Iris pigment epithelial cell (primary cell): ENCODE measurements at regions not wholly inside any gene's neighbourhood (a gene's known extent, or its start where the extent isn't known, plus 50 kb on each side); places are given as distances from the start of the nearest gene placed in this dataset.
"Not testable (repeated sequence)": the region's sequence is repeated elsewhere in the genome, so short reads cannot be mapped to it uniquely, and the experiment has no call there.

Experiments
- DNase-seq: peaks from one replicate; pipeline ENCODE4 v3.0.0-alpha.2; 2011; ENCODE audit warnings: low read depth

- not testable (repeated sequence) for DNase-seq
Measured at GRCh38 chr20:30586178-30586577, 671.3 kb upstream of the DEFB115 start.

GRCh38 chr20:30593572-30593971 is 663.9 kb upstream of the DEFB115 start:
- no peak for DNase-seq

- DNase-seq = no peak
Measured at GRCh38 chr20:30594112-30594511, 663.4 kb upstream of the DEFB115 start.

DNA sequence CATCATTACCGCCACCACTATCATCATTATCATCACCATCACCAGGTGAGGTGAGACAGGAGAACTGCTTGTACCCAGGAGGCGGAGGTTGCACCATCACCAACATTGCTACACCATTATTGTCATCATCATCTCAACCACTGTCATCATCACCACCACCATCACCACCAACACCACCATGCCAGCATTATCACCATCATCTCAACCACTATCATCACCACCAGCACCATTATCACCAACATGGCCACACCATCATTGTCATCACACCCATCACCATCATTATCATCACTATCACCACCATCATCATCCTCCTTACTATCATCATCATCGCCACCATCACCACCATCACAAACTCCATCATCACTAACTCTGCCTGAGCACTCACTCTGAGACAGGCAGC is 661.8 kb upstream of the DEFB115 start:
- no peak for DNase-seq

- not testable (repeated sequence) for DNase-seq
Measured at GRCh38 chr20:30597429-30597828, 660.0 kb upstream of the DEFB115 start.

- DNase-seq = no peak
Measured at GRCh38 chr20:30598460-30599230, 658.8 kb upstream of the DEFB115 start.

DNA sequence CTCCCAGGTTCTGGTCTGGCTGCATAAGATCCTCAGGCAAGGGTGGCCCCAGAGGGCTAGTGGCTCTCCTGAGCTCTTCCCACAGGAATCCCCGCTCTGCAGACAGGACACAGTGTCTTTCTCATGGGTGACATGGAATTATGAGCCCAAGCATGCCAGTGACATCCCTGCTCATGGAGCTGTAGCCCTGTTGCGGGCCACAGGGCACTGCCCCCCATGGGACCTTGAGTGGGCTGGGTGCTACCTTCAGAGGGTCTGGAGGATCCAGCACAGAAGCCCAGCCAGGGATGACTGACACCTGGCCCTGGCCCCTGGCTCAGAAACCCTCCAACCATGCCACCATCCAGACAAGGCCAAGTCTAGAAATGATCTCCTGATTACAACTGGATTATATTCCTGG is 657.5 kb upstream of the DEFB115 start:
- DNase-seq = no peak

DNA sequence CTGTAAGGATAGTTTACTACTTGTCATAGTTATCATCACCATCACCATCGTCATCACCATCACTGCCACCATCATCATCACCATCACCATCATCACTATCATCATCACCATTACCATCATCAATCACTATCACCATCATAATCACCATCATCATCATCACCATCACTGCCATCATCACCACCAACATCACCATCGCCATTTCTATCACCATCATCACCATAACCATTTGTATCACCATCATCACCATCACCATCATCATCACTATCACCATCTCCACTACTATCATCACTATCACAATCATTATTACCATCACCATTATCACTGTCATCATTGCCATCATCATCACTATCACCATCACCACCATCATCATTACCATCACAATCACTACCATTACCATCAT is 655.5 kb upstream of the DEFB115 start:
- no peak for DNase-seq

DNA sequence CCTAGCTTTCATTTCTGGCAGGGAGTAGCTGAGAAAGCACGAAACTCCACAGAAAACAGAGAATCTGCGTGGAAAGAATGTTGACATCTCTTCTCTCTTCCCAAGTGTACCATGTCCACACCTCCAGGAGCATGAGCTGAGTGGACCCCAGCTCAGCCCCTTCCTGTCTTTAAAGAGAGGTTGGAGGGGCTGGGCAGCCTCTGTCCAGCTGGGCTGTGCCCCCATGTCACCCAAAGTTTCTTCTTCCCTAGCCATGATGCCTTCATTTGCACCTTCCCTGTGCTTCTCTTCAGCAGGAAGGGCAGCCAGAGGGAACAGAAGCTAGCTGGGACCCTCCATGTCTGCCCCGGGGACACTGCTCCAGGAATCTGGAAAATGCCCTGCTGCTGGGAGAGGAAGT is 655.0 kb upstream of the DEFB115 start:
- no peak for DNase-seq

- DNase-seq = no peak
Measured at GRCh38 chr20:30606990-30607389, 650.5 kb upstream of the DEFB115 start.

DNA sequence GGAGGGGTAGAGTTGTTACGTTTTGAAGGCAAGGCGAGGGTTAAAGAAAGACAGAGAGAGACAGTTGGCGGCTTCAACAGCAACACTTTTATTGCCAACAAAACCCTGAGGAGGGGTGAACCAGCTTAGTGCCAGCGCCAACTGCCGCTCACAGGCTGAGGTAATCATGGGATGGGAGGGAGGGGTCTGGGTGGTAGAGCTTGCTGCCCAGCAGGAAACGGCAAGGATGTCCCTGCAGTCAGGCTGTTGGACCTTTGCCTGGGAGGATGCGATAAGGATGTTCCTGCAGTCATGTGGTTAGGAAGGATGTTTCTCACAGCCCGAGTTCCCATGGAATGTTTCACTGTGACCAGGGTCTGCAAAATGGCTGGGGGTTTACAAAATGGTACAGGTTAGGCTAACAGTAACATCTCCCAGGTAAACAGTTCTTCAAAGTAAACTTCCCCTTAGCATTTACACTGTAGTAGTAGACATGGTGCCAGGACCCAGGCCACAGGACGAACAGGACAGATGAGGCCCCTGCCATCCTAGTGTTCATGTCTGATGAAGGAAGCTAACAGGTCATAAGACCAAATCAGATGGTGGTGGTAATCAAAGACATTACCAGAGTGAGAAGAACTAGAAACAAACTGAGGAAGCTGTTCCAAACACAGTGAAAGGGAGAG is 647.3 kb upstream of the DEFB115 start:
- no peak for DNase-seq

DNA sequence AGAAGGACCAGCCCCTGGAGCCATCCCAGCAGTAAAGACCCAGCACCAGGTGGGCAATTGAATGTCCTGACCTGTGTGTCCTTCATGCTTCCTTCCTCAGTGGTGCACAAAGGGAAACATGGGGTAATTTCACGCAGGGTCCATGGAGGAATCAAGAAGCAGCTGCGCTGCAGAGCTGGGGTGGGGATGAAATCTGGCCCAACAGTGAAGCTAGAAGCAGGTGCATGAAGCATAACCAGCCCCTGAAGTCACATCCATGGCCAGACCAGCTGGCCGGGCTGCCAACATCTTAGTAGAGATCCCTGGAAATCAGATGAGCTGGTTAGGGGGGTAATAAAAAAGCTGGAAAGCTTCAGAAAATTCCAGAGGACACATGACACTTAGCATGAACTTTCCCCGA is 646.7 kb upstream of the DEFB115 start:
- no peak for DNase-seq

DNA sequence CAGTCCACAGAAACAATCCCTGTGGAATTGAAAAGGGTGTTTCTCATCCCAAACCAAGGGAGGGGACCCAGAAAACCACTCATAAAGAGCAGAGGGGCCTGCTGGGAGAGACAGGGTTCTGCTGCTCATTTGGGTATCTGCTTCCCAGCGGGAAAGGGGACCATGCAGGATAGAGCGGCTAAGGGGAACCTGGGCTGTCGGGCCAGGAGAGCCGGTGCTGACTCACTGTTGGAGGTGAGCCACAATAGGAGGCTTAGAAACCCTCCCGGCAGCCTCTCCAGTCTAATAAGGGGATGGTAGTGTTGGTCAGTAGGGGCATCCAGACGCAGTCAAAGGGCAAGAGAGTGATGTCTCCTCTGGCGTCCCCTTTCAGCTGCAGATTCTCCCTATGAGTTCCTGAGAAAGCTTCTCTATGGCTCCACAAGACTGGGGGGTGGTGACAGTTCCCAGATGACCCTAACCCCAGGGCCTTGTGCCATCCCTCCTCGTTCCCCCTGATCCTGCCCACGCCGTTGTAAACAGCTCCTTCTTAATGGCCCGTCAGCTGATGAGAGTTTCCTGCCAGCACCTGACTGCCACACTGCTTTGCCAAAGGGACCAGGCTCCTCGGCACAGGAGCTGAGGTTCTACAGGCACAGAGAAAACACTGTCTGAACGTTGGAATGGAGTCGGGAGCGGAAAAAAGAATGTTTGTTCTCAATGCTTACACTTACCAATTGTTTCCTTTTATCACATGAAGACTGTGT is 646.1 kb upstream of the DEFB115 start:
- no peak for DNase-seq

DNA sequence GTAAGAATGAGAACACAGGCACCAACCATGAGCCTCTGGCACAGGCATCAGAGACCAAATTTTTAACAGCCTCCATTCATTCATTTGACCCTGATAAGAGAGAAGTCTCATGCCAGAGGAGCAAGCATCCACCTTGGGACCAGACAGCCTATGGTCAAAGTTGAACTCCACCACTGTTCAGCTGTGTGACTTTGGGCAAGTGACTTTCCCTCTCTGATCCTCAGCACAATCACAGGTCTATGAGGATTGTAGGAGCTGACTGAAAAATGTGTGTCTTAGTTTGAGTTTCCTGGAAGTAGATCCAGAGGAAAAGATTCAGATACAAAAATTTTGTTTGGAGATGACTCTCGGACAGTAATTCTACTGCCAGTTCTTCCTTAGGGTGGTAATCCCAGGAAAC is 645.1 kb upstream of the DEFB115 start:
- DNase-seq = no peak

DNA sequence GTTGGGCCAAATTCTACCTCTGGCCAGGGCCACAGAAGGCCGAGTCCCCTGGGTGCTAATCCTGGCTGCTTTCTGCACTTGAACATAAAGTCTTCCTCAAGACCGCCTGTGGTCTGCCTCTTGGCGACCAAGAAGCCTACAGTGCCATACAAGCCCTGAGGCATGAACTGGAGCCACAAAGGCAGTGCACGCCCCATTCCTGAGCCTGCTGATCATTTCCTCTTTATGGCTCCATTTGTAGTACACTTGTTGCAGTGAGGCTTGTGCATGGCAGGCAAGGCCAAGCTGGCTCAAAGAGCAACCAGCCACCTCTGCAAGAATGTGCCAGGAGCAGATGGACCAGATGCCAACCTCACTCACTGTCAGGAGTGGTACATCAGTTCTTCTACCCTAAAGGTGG is 636.1 kb upstream of the DEFB115 start:
- DNase-seq = not testable (repeated sequence)

DNA sequence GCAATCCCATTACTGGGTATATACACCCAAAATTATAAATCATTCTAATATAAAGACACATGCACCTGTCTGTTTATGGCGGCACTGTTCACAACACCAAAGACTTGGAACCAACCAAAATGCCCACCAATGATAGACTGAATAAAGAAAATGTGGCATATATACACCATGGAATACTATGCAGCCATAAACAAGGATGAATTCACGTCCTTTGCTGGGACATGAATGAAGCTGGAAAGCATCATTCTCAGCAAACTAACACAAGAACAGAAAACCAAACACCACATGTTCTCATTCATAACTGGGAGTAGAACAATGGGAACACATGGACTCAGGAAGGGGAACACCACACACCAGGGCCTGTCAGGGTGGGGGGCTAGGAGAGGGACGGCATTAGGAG is 633.2 kb upstream of the DEFB115 start:
- DNase-seq = not testable (repeated sequence)

DNA sequence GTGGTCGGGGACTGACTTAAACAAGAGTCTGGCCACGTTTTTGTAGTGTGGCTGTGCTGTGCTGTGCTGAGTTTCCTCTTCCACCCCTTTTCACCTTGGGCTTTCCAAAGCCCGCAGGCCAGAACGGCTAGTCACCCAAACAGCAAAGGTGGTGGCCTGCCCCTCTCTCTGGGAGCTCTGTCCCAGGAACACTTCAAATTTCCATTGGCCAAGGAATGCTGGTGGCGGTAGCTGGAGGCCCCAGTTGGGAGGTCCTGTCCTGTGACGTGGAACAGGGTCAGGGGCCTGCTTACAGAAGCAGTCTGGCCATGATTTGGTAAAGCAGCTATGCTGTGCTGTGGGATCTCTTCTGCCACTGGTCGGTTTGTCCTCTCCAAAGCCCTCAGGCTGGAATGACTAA is 628.1 kb upstream of the DEFB115 start:
- not testable (repeated sequence) for DNase-seq

DNA sequence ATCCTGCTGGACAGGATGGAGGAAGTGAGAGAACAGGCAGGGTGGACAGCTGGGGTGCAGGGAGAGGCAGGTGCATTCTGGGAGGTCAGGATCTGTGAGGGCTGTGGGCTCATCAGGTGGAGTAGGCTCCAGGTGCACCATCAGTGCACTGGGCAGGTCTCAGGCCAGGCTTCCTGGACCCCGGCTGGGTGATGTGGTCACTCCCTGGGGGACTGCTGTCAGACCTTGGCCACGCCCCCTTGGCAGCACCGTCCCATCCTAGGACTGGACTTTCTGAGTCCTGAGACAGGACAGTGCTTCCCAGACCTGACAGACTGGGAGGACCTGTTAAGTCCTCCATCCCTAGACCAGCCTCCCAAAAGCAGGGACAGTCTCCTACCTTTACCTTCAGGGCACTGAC is 626.7 kb upstream of the DEFB115 start:
- no peak for DNase-seq

- DNase-seq = not testable (repeated sequence)
Measured at GRCh38 chr20:30631261-30631789, 626.1 kb upstream of the DEFB115 start.

DNA sequence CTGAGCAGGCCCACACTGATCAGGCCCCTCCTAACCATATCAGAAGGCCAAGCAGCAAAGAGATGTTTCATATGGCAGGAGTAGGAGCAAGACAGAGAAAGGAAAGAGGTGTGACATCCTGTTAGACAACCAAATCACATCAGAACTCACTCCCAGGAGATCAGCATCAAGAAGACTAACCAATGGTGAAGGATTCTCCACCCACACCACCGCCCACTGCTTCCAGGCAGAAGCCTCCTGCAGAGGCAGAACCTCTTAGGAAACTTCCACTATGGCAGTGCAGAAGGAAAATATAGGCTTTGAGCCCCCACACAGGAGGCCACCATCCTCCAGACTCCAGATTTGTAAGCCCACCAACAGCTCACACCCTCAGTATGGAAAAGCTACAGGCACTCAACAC is 624.7 kb upstream of the DEFB115 start:
- not testable (repeated sequence) for DNase-seq

DNA sequence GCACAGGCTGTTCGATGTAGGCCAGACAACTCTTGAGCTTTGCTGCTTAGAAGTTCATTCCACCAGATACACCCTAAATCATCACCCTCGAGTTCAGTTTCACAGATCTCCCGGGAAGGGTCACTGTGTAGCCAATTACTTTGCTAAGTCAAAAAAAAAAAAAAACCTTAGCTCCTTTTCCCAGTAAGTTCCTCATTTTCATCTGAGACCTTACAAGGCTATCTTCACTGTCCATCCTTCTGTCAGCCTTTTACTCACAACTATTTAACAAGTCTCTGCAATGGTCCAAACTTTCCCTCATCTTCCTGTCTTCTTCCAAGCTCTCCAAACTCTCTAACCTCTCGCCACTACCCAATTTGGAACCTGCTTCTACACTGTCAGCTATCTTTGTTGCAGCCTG is 615.9 kb upstream of the DEFB115 start:
- DNase-seq = not testable (repeated sequence)

DNA sequence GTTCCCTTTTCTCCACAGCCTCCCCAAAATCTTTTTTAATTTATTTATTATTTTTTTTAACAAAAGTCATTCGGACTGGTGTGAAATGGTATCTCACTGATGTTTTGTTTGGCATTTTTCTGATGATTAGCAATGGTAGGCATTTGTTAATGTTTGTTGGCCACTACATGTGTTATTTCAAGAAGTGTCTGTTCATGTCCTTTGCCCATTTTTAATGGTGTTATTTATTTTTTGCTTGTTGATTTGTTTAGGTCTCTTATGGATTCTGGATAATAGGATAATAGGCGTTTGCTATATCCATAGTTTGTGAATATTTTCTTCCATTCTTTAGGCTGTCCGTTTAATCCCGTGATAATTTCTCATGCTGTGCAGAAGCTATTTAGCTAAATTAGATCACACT is 596.5 kb upstream of the DEFB115 start:
- not testable (repeated sequence) for DNase-seq

GRCh38 chr20:30668418-30668817 is 589.0 kb upstream of the DEFB115 start:
- not testable (repeated sequence) for DNase-seq
